H1 (cell line): ENCODE measurements at regions not wholly inside any gene's neighbourhood (a gene's known extent, or its start where the extent isn't known, plus 50 kb on each side); places are given as distances from the start of the nearest gene placed in this dataset.

Source experiments
- EZH2 ChIP-seq: fragments of 200-600 bp; sonication (generic); IDR thresholded peaks from 2 replicates; pipeline ENCODE4 v1.7.1; 2012; ENCODE audit warnings: low read depth, mild to moderate bottlenecking, moderate library complexity, low read length, inconsistent platforms; ENCODE audit not compliant: severe bottlenecking
- PHF8 ChIP-seq: fragments of 200-600 bp; sonication (generic); conservative IDR thresholded peaks from 2 replicates; pipeline ENCODE4 v1.7.1; 2012; ENCODE audit warnings: low read depth, mild to moderate bottlenecking, inconsistent platforms, low read length, moderate library complexity
- POLR2A ChIP-seq, 2 experiments: IDR thresholded peaks; 1 replicate in 1 of 2; 2 replicates in 1 of 2; pipeline ENCODE4 v1.6.1; 2011; ENCODE audit warnings: low read depth in 2 of 2, low read length in 2 of 2, mild to moderate bottlenecking in 2 of 2; ENCODE audit errors: control extremely low read depth in 1 of 2
- SAP30 ChIP-seq: fragments of 300-600 bp; sonication (generic); IDR thresholded peaks from 2 replicates; pipeline ENCODE4 v1.7.1; 2012; ENCODE audit warnings: low read length, moderate library complexity, mild to moderate bottlenecking, inconsistent platforms; ENCODE audit not compliant: insufficient read depth, insufficient replicate concordance
- TF ChIP-seq, protein P1 (sequence below), 3 experiments: IDR thresholded peaks; 1 replicate in 2 of 3; 2 replicates in 1 of 3; pipeline versions ENCODE4 v1.5.1 to v1.6.1; 2011; ENCODE audit warnings: low read length in 3 of 3, mild to moderate bottlenecking in 3 of 3, inconsistent platforms in 2 of 3, low read depth in 1 of 3, moderate library complexity in 1 of 3; ENCODE audit not compliant: insufficient read depth in 1 of 3; ENCODE audit errors: control extremely low read depth in 1 of 3

DNA sequence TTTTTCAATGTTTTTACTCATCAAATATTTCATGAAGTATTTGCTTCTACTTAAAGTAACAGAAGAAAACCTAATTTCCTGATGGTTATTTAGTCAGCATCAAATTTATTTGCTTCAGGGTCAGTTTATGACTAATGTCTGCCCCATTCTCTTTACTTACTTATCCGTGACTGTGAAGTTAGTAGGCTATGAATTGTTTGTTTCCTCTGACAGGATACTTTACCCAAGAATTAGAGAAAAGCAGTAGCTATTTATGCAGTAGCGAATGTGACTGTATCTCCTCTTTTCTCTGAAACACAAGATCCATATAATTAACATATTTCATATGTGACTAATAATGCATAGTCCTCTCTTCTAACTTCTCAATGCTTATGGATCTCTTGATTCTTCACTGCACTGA is 329.9 kb upstream of the ROBO1 start:
- TF ChIP-seq PHF8 (no peak), EZH2 (no peak), SAP30 (no peak), POLR2A (IDR thresholded peaks at IDR 0.05; ENCODE audit: control extremely low read depth in 1 of 2, low read depth in 2 of 2, low read length in 2 of 2) (no peak)
- TF ChIP-seq, protein P1, sequence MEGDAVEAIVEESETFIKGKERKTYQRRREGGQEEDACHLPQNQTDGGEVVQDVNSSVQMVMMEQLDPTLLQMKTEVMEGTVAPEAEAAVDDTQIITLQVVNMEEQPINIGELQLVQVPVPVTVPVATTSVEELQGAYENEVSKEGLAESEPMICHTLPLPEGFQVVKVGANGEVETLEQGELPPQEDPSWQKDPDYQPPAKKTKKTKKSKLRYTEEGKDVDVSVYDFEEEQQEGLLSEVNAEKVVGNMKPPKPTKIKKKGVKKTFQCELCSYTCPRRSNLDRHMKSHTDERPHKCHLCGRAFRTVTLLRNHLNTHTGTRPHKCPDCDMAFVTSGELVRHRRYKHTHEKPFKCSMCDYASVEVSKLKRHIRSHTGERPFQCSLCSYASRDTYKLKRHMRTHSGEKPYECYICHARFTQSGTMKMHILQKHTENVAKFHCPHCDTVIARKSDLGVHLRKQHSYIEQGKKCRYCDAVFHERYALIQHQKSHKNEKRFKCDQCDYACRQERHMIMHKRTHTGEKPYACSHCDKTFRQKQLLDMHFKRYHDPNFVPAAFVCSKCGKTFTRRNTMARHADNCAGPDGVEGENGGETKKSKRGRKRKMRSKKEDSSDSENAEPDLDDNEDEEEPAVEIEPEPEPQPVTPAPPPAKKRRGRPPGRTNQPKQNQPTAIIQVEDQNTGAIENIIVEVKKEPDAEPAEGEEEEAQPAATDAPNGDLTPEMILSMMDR (IDR thresholded peaks at IDR 0.05; ENCODE audit: control extremely low read depth in 1 of 3, insufficient read depth in 1 of 3, low read depth in 1 of 3, low read length in 3 of 3): no peak
